ENCODE measurements at regions not wholly inside any gene's neighbourhood (a gene's known extent, or its start where the extent isn't known, plus 50 kb on each side); places are given as distances from the start of the nearest gene placed in this dataset.

- in situ Hi-C loops (cut with MboI) (no loop called here), intact Hi-C loops (cut with micrococcal nuclease) (no loop called here)
- no TSS peak for BruUV-seq (replicated peaks)
- Histone ChIP-seq H3K36me3 (ENCODE audit: control insufficient read depth, insufficient read depth, low read length) (no peaks in the 10 kb centered on the region), H3K9ac (ENCODE audit: insufficient read depth in 1 of 2, low read depth in 2 of 2, low read length in 2 of 2) (no peak overlapping the region), H3K9me3 (replicated peaks; ENCODE audit: control insufficient read depth, insufficient read depth, low read depth, low read length) (no peaks in the 10 kb centered on the region), H3K27me3 (ENCODE audit: control insufficient read depth in 2 of 2, insufficient read depth in 2 of 2, low read length in 2 of 2) (no peaks in the 10 kb centered on the region), H3K4me1 (replicated peaks in 1 of 2; ENCODE audit: control insufficient read depth in 2 of 2, insufficient read depth in 2 of 2, low read length in 2 of 2) (no peaks in the 10 kb centered on the region), H3K4me3 (no peak overlapping the region), H3K4me2 (ENCODE audit: insufficient read depth, low read length) (no peak overlapping the region), H3K27ac (ENCODE audit: extremely low read depth, low read depth, low read length) (no peak overlapping the region), H2AFZ (ENCODE audit: low read depth, low read length) (no peak overlapping the region), H4K20me1 (replicated peaks; ENCODE audit: control insufficient read depth, insufficient read depth, low read length) (no peaks in the 10 kb centered on the region), H3K9me1 (ENCODE audit: control insufficient read depth, insufficient read depth, low read length) (no peaks in the 10 kb centered on the region), H3K79me2 (ENCODE audit: control insufficient read depth, insufficient read depth, low read length) (no peaks in the 10 kb centered on the region)
- ChIA-PET POLR2A (no interaction called here), CTCF (ENCODE audit: low intra/inter-chr PET ratio) (no interaction called here)
- FAIRE-seq (no peak), DNase-seq (ENCODE audit: extremely low read depth in 1 of 4, low spot score in 3 of 4) (no peak), ATAC-seq (no peak)
- WGBS (ENCODE audit: insufficient coverage, low coverage, missing lambda C conversion rate) = 0% methylated on average over 8 of the region's 9 CpGs
- TF ChIP-seq ZNF232 (CRISPR knock-in tag; IDR thresholded peaks at IDR 0.05) = no peak
- no peak for TF ChIP-seq ILF3 (IDR thresholded peaks at IDR 0.05; ENCODE audit: borderline replicate concordance)
- TF ChIP-seq PKNOX1 (IDR thresholded peaks at IDR 0.05) = no peak
Observed at GRCh38 chr9:13524245-13524644, 244.8 kb upstream of the MPDZ start.

GRCh38 chr9:13520069-13520468 is 240.6 kb upstream of the MPDZ start:
- ChIA-PET POLR2A (no interaction called here), CTCF (ENCODE audit: low intra/inter-chr PET ratio) (interaction anchor here (0.6 kb wide), 1 partner anchor 464 kb away, joined by 3 read pairs; no protein-coding TSS in a partner anchor)
- Histone ChIP-seq H3K79me2 (ENCODE audit: control insufficient read depth, insufficient read depth, low read length) (no peaks in the 10 kb centered on the region), H2AFZ (ENCODE audit: low read depth, low read length) (no peak overlapping the region), H3K4me3 (no peak overlapping the region), H3K4me1 (replicated peaks in 1 of 2; ENCODE audit: control insufficient read depth in 2 of 2, insufficient read depth in 2 of 2, low read length in 2 of 2) (no peaks in the 10 kb centered on the region), H4K20me1 (replicated peaks; ENCODE audit: control insufficient read depth, insufficient read depth, low read length) (no peaks in the 10 kb centered on the region), H3K9ac (ENCODE audit: insufficient read depth in 1 of 2, low read depth in 2 of 2, low read length in 2 of 2) (no peak overlapping the region), H3K27ac (ENCODE audit: extremely low read depth, low read depth, low read length) (no peak overlapping the region), H3K27me3 (ENCODE audit: control insufficient read depth in 2 of 2, insufficient read depth in 2 of 2, low read length in 2 of 2) (no peaks in the 10 kb centered on the region), H3K9me3 (replicated peaks; ENCODE audit: control insufficient read depth, insufficient read depth, low read depth, low read length) (no peaks in the 10 kb centered on the region), H3K4me2 (ENCODE audit: insufficient read depth, low read length) (no peak overlapping the region), H3K9me1 (ENCODE audit: control insufficient read depth, insufficient read depth, low read length) (no peaks in the 10 kb centered on the region), H3K36me3 (ENCODE audit: control insufficient read depth, insufficient read depth, low read length) (no peaks in the 10 kb centered on the region)
- ATAC-seq (no peak), FAIRE-seq (no peak), DNase-seq (ENCODE audit: extremely low read depth in 1 of 4, low spot score in 3 of 4) (no peak)
- in situ Hi-C loops (cut with MboI) (no loop called here), intact Hi-C loops (cut with micrococcal nuclease) (no loop called here)
- WGBS (ENCODE audit: insufficient coverage, low coverage, missing lambda C conversion rate) = 0% methylated on average over 2 of the region's 2 CpGs
- TF ChIP-seq NELFE (IDR thresholded peaks at IDR 0.05; ENCODE audit: insufficient read depth, insufficient read length) (no peak), THAP7 (CRISPR knock-in tag; IDR thresholded peaks at IDR 0.05) (no peak)
- BruUV-seq (replicated peaks) = no TSS peak

Data from K562 (cell line).